CD4-positive, alpha-beta T cell treated with Interleukin-4 for 4 hours (primary cell): ENCODE measurements at regions not wholly inside any gene's neighbourhood (a gene's known extent, or its start where the extent isn't known, plus 50 kb on each side); places are given as distances from the start of the nearest gene placed in this dataset.
"Not testable (repeated sequence)": the region's sequence is repeated elsewhere in the genome, so short reads cannot be mapped to it uniquely, and the experiment has no call there.

ENCODE experiments used
- DNase-seq: peaks from one replicate; pipeline ENCODE4 v3.0.0-alpha.2; 2020

DNA sequence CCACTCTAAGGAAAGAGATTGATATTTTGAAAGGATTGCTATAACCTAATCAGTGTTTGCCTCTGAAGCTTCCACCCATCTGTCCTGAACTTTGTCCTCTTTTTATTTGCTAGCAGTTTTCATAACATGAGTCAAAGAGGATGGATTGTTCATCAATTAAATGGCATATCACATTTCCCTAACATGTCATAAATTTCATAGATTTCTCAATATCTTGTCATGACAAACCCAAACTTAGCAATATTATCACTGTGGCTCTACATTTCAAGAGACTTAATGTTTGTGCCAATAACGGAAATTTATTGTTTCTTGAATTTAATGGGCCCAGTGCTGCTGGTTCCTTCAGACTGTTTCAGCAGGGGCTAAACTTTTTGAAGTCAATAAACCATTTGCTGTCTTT, 330.3 kb downstream of the CAAP1 start:
- DNase-seq, result no peak

DNA sequence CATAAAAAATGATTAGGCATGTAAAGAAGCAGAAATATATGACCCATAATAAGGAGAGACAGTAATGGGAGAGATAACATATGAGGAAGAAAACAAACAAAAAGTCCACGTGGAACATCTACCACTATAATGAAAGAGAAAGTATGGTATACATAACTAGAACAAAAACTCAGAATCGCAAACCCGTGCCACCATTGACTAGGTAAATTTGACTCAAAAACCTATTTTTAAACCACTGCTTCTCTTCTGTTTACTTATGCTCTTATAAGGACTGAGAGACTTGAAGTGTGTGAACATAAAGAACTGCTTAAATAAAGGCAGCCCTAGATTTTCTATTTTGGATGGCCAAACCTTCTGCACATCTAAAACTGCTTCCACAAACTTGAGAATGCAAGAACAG, 330.7 kb downstream of the CAAP1 start:
- no peak for DNase-seq

DNA sequence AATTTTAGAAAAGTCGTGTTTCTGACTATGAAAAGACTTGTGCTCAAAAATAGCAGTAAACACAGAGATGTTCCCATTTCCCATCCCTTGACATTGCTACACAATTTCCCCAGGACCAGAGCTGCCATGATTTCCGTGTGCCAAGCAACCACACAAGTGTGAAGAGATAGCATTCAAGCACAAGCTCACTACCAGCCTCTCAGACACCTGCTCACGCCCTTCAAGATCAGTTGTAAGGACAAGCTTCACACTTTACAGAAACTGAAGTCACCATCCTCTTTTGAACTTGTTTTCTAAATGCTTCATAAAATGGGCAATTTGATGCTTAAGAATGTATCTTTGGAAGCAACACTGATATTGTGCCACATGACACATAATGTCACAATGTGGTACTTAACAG, 333.1 kb downstream of the CAAP1 start:
- DNase-seq, result no peak

- no peak for DNase-seq
These were observed 340.6 kb downstream of the CAAP1 start for GRCh38 chr9:26551971-26552370.

DNA sequence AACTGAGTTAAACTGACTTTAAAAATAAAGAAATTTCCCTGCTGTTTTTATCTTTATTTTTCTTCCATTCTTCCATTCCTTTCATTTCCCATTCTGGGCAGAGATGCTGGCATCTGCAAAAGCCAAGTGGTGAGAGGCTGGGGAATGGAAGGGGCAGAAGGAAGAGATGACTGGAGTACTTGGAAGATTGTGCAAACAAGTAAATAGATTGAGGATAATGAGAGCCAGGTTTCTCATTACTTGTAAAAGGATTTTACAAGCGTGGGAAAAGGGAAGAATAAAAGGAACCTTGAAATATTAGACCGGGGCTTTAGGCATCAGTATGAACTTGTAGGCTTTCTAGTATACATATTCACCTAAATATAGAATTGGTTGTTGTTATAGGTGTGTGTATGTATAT, 341.2 kb downstream of the CAAP1 start:
- no peak for DNase-seq

DNA sequence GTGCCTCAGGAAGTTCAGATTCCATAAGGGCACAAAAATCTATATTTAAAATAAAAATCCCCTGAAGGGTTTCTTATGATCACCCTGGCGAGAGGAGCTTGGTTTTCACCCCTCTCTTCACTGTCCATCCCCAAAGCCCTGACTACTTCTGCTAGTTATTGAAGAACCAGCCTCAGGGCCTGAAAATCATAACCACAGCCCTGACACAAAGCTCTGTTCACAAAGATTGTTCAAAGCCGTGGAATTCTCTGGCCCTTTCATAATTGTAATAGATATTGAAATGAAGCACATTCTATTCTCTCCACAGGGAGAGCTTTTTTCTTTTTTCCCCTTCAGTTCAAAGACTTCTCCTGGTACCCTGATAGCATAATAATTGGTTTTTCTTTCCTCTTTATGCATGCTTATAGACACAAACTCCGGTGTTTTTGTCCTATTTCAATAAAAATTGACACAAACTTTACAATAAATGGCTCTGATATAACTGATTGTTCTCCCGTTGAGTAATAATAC, 343.8 kb downstream of the CAAP1 start:
- no peak for DNase-seq

GRCh38 chr9:26539867-26540493, 352.6 kb downstream of the CAAP1 start:
- no peak for DNase-seq

- no peak for DNase-seq
These were observed 355.4 kb downstream of the CAAP1 start for GRCh38 chr9:26537211-26537610.

DNA sequence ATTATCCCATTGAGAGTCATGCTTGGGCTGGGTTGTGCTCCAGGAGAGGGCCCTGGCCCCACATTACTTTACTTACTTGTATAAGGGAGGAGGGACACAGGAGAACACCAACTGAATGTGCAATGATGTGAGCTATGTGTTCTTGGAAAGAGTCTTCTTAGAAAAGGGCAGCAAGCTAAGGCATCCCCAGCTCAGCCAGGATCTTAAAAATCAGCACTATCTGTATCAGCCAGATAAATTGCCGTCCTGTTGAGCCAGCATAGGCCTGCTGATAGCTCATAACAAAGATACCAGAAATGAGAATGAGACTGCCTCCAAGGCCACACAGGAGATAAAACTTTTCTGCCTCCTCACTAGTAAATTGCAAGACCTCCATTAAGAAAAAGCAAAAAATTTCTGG, 357.5 kb downstream of the CAAP1 start:
- no peak for DNase-seq

GRCh38 chr9:26530841-26531240, 361.8 kb downstream of the CAAP1 start:
- DNase-seq, result no peak

GRCh38 chr9:26527931-26528330, 364.7 kb downstream of the CAAP1 start:
- no peak for DNase-seq

- DNase-seq, result no peak
These were observed 368.3 kb downstream of the CAAP1 start for GRCh38 chr9:26524267-26524666.

DNA sequence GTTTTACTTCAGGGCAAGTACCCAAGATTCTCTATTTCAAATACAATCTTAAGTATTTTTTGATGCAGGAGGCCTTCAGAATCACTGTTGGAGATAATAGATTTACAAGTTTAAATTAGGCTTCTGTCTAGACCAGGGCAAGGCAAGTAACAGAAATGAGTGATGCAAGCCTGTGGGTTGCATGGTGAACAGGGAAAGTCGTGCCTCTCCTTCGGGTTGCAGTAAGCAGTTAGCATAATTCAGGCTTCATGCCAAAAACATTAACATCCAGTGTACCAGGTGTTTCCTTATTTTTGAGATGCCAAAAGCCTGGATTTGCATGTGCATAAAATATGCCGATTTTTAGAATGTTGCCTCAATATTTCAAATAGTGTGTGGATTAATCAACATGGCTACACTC, 369.0 kb downstream of the CAAP1 start:
- DNase-seq, result no peak

DNA sequence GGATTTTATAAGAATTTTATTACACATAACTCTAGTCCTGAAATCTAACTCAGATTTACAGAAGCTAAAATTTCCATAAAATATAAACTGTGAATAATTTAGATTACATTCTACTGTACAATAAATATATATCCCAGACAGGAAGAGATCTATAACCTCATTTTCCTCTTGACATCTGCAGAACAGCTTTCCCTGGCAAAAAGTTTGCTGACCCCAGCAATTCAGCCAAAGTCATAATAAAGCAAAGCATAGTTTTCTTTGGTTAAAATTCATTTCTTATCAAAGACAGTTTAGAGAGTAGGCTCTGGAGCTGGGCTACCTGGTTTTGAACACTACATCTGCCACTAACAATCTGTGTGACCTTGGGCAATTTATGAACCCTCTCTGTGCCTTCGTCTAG, 372.5 kb downstream of the CAAP1 start:
- DNase-seq, result no peak

- no peak for DNase-seq
These were observed 375.7 kb downstream of the CAAP1 start for GRCh38 chr9:26516773-26517343.

GRCh38 chr9:26513730-26514129, 378.9 kb downstream of the CAAP1 start:
- no peak for DNase-seq

- no peak for DNase-seq
These were observed 382.5 kb downstream of the CAAP1 start for GRCh38 chr9:26510137-26510536.

GRCh38 chr9:26508897-26509296, 383.7 kb downstream of the CAAP1 start:
- no peak for DNase-seq

DNA sequence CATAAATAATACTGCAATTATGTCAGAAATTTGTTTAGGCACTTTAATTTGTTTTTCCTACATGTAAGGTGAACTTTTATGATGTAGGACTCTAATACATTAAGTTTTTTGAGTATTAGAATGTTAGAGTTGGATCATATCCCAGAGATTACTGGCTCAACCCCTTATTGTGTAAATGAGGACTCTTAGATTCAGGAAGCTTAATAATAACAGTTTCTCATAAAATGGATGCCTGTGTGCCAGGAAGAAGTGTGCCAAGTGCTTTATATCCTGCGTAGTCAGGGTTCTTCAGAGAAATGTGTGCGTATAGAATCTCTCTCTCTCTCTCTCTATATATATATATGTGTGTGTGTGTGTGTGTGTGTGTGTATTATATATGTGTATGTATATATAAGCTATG, 388.5 kb downstream of the CAAP1 start:
- DNase-seq, result no peak

- DNase-seq, result no peak
These were observed 390.3 kb downstream of the CAAP1 start for GRCh38 chr9:26502311-26502710.

DNA sequence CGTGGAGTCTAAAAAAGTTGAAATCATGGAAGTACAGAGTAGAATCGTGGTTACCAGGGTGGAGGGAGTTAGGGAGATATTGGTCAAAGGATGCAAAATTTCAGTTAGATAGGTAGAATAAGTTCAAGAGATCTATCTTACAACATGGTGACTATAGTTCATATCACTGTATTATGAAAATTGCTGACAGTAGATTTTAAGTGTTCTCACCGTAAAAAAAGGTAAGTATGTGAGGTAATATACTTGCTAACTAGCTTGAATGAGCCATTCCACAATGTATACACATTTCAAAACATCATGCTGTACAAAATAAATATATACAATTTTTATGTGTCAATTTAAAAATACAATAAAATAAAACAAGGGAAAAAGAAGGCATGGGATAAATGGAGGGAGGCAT, 392.1 kb downstream of the CAAP1 start:
- DNase-seq, result no peak

GRCh38 chr9:26492608-26493521, 399.7 kb downstream of the CAAP1 start:
- DNase-seq, result not testable (repeated sequence)

GRCh38 chr9:26491922-26492607, 400.5 kb downstream of the CAAP1 start:
- not testable (repeated sequence) for DNase-seq
